ENCODE measurements at regions not wholly inside any gene's neighbourhood (a gene's known extent, or its start where the extent isn't known, plus 50 kb on each side); places are given as distances from the start of the nearest gene placed in this dataset.

DNA sequence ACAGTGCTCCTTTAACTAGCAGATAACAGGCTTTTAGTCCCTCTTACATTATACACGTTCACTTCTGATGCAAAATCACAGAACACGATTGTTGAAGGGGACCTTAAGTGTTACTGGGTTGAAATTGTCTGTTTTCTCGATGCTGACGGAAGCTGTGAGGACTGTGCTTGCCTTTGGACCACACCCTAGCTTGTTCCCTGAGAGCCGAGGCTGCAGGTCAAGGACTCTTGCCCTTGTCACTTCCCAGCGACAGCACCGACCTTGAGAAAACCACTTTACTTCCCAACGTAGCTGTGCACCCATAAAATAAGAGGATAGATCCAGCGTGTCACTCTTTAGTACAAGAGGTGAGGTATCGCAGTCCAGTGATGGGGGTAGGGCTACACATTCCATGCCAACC is 701.0 kb downstream of the DCDC2C start (continued):
- TF ChIP-seq FOXO4 (CRISPR knock-in tag; conservative IDR thresholded peaks at IDR 0.05): no peak

DNA sequence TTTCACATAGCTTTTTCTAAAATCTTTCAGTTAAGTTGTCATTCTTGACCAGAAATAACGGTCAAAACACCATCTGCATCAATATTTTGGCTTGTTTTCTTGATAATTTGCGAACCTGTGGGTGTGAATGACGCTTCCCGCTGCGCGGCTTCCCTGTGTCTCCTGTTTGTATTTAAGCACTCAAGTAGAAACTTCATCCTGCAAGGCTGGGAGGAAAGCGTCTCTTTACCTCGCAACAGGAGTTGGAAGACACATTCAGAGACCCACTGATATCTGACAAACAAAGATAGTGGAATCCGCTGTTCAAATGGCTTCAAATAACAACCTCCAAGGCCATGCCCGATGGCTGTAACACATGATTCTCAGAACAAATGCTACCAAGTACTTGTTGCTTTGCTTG is 704.9 kb downstream of the DCDC2C start:
- H2AFZ ChIP-seq (ENCODE audit: low read length): no peak overlapping the region
- FAIRE-seq: no peak
- H4K20me1 ChIP-seq (ENCODE audit: insufficient read depth, low read length): no peaks in the 10 kb centered on the region
- TF ChIP-seq ZNF510 (CRISPR knock-in tag; IDR thresholded peaks at IDR 0.05; ENCODE audit: low read depth) (no peak), MLLT10 (CRISPR knock-in tag; IDR thresholded peaks at IDR 0.05) (no peak), ZNF782 (CRISPR knock-in tag; IDR thresholded peaks at IDR 0.05; ENCODE audit: borderline replicate concordance) (no peak), GFI1 (CRISPR knock-in tag; IDR thresholded peaks at IDR 0.05; ENCODE audit: borderline replicate concordance) (no peak), ZBTB14 (CRISPR knock-in tag; IDR thresholded peaks at IDR 0.05) (no peak), NRL (CRISPR knock-in tag; IDR thresholded peaks at IDR 0.05; ENCODE audit: borderline replicate concordance) (no peak), ZNF484 (CRISPR knock-in tag; IDR thresholded peaks at IDR 0.05; ENCODE audit: borderline replicate concordance, low read depth) (no peak), RFXAP (CRISPR knock-in tag; IDR thresholded peaks at IDR 0.05; ENCODE audit: borderline replicate concordance) (no peak), CCAR2 (optimal IDR thresholded peaks at IDR 0.05; ENCODE audit: low read depth, low read length) (no peak), HDAC2 (CRISPR knock-in tag; IDR thresholded peaks at IDR 0.05) (no peak), ZNF672 (CRISPR knock-in tag; IDR thresholded peaks at IDR 0.05) (no peak), THAP7 (CRISPR knock-in tag; IDR thresholded peaks at IDR 0.05) (no peak), TEAD2 (CRISPR knock-in tag; IDR thresholded peaks at IDR 0.05) (no peak)
- TF ChIP-seq, protein P1, sequence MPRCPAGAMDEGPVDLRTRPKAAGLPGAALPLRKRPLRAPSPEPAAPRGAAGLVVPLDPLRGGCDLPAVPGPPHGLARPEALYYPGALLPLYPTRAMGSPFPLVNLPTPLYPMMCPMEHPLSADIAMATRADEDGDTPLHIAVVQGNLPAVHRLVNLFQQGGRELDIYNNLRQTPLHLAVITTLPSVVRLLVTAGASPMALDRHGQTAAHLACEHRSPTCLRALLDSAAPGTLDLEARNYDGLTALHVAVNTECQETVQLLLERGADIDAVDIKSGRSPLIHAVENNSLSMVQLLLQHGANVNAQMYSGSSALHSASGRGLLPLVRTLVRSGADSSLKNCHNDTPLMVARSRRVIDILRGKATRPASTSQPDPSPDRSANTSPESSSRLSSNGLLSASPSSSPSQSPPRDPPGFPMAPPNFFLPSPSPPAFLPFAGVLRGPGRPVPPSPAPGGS (CRISPR knock-in tag; IDR thresholded peaks at IDR 0.05): no peak
- TF ChIP-seq, protein P2, sequence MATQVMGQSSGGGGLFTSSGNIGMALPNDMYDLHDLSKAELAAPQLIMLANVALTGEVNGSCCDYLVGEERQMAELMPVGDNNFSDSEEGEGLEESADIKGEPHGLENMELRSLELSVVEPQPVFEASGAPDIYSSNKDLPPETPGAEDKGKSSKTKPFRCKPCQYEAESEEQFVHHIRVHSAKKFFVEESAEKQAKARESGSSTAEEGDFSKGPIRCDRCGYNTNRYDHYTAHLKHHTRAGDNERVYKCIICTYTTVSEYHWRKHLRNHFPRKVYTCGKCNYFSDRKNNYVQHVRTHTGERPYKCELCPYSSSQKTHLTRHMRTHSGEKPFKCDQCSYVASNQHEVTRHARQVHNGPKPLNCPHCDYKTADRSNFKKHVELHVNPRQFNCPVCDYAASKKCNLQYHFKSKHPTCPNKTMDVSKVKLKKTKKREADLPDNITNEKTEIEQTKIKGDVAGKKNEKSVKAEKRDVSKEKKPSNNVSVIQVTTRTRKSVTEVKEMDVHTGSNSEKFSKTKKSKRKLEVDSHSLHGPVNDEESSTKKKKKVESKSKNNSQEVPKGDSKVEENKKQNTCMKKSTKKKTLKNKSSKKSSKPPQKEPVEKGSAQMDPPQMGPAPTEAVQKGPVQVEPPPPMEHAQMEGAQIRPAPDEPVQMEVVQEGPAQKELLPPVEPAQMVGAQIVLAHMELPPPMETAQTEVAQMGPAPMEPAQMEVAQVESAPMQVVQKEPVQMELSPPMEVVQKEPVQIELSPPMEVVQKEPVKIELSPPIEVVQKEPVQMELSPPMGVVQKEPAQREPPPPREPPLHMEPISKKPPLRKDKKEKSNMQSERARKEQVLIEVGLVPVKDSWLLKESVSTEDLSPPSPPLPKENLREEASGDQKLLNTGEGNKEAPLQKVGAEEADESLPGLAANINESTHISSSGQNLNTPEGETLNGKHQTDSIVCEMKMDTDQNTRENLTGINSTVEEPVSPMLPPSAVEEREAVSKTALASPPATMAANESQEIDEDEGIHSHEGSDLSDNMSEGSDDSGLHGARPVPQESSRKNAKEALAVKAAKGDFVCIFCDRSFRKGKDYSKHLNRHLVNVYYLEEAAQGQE (IDR thresholded peaks at IDR 0.05; ENCODE audit: borderline replicate concordance in 1 of 2, low read depth in 1 of 2, low read length in 2 of 2): no peak

More for the DNA sequence above, 704.9 kb downstream of the DCDC2C start:
- no peak for ATAC-seq
- H3K27me3 ChIP-seq (ENCODE audit: control insufficient read depth in 1 of 2, insufficient read depth in 2 of 2, low read length in 2 of 2): no peaks in the 10 kb centered on the region
- 16% methylated on average over 10 of the region's 10 CpGs for WGBS (ENCODE audit: low lambda C conversion rate)
- no peaks in the 10 kb centered on the region for H3K79me2 ChIP-seq (ENCODE audit: insufficient read depth, low read length)
- no peak for DNase-seq (ENCODE audit: low spot score)
- CTCF ChIA-PET (ENCODE audit: low intra/inter-chr PET ratio, low total read pairs): no interaction called here
- intact Hi-C loops (cut with micrococcal nuclease; ENCODE audit: unreplicated experiment): no loop called here
- no peaks in the 10 kb centered on the region for H3K4me1 ChIP-seq (ENCODE audit: insufficient read depth, low read length)
- H3K4me3 ChIP-seq (replicated peaks in 1 of 3; ENCODE audit: insufficient read depth in 1 of 3, low read depth in 2 of 3, low read length in 3 of 3): no peak overlapping the region
- H3K27ac ChIP-seq (ENCODE audit: extremely low read length, insufficient read depth, low read length): no peak overlapping the region
- H3K9me3 ChIP-seq (ENCODE audit: low read length): peaks cover 78% of the 10 kb centered on the region
- no peaks in the 10 kb centered on the region for H3K36me3 ChIP-seq (replicated peaks in 1 of 2; ENCODE audit: control insufficient read depth in 1 of 2, insufficient read depth in 2 of 2, low read length in 2 of 2)
- H3K9ac ChIP-seq (ENCODE audit: insufficient read depth, low read depth, low read length): no peak overlapping the region
- H3K4me2 ChIP-seq (ENCODE audit: low read depth, low read length): no peak overlapping the region
- POLR2A ChIA-PET: no interaction called here
- in situ Hi-C loops (cut with HindIII; ENCODE audit: extremely low pct_ligation_motif_present, low pct_unique_long_range_greater_than_20kb): no loop called here
- no TSS peak for BruUV-seq (replicated peaks)
